Peyer's patch (tissue), 4 donors: ENCODE measurements at regions not wholly inside any gene's neighbourhood (a gene's known extent, or its start where the extent isn't known, plus 50 kb on each side); places are given as distances from the start of the nearest gene placed in this dataset.
"Not testable (repeated sequence)": the region's sequence is repeated elsewhere in the genome, so short reads cannot be mapped to it uniquely, and the experiment has no call there.

Experiments
- POLR2A ChIP-seq, 2 donors: fragments of 450-650 bp; IDR thresholded peaks; one replicate each; pipeline ENCODE4 v1.5.1; 2017; ENCODE audit warnings: antibody characterized with exemption in 2 of 2, mild to moderate bottlenecking in 2 of 2, moderate library complexity in 2 of 2
- TF ChIP-seq, protein P1 (sequence below), 6 experiments: fragments of 450-650 bp in 4 of 6; fragments of 200-600 bp in 2 of 6; sonication (generic) in 1 of 6; IDR thresholded peaks; one replicate each; pipeline ENCODE4 v1.5.1; 2017 to 2019; ENCODE audit warnings: antibody characterized with exemption in 6 of 6, mild to moderate bottlenecking in 3 of 6, moderate library complexity in 1 of 6

DNA sequence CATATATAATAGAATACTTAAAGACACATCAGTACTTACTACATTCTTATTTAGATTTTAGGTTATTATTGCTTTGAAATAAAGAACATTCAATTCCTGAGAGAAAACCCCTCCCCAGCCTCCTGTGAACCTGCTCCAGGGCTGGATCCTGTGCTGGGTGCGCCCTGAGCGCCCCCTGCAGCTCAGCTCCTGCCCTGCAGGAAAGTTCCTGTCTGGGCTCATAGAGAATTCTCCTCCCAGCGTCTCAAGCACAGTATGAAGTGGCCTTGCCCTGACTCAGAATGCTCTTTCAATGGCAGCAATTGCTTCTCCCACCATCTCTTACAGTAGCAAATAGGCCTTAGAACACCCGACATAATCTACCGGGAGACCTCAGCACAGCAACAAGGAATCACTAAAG is 98.8 kb upstream of the GOLGA6L6 start:
- TF ChIP-seq, protein P1, sequence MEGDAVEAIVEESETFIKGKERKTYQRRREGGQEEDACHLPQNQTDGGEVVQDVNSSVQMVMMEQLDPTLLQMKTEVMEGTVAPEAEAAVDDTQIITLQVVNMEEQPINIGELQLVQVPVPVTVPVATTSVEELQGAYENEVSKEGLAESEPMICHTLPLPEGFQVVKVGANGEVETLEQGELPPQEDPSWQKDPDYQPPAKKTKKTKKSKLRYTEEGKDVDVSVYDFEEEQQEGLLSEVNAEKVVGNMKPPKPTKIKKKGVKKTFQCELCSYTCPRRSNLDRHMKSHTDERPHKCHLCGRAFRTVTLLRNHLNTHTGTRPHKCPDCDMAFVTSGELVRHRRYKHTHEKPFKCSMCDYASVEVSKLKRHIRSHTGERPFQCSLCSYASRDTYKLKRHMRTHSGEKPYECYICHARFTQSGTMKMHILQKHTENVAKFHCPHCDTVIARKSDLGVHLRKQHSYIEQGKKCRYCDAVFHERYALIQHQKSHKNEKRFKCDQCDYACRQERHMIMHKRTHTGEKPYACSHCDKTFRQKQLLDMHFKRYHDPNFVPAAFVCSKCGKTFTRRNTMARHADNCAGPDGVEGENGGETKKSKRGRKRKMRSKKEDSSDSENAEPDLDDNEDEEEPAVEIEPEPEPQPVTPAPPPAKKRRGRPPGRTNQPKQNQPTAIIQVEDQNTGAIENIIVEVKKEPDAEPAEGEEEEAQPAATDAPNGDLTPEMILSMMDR (IDR thresholded peaks at IDR 0.05) = not testable (repeated sequence)
- not testable (repeated sequence) for TF ChIP-seq POLR2A (IDR thresholded peaks at IDR 0.05)
